ENCODE measurements at regions not wholly inside any gene's neighbourhood (a gene's known extent, or its start where the extent isn't known, plus 50 kb on each side); places are given as distances from the start of the nearest gene placed in this dataset.

GRCh38 chr5:20608567-20608966 lies 620.6 kb upstream of the CDH18 start:
- Histone ChIP-seq H3K27me3 (ENCODE audit: control insufficient read depth, insufficient read depth, low read length) (no peaks in the 10 kb centered on the region), H3K36me3 (ENCODE audit: control insufficient read depth, insufficient read depth, low read length) (no peaks in the 10 kb centered on the region), H3K4me3 (ENCODE audit: low read depth, low read length) (no peak overlapping the region)
- TF ChIP-seq, protein P1, sequence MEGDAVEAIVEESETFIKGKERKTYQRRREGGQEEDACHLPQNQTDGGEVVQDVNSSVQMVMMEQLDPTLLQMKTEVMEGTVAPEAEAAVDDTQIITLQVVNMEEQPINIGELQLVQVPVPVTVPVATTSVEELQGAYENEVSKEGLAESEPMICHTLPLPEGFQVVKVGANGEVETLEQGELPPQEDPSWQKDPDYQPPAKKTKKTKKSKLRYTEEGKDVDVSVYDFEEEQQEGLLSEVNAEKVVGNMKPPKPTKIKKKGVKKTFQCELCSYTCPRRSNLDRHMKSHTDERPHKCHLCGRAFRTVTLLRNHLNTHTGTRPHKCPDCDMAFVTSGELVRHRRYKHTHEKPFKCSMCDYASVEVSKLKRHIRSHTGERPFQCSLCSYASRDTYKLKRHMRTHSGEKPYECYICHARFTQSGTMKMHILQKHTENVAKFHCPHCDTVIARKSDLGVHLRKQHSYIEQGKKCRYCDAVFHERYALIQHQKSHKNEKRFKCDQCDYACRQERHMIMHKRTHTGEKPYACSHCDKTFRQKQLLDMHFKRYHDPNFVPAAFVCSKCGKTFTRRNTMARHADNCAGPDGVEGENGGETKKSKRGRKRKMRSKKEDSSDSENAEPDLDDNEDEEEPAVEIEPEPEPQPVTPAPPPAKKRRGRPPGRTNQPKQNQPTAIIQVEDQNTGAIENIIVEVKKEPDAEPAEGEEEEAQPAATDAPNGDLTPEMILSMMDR (IDR thresholded peaks at IDR 0.05; ENCODE audit: insufficient read depth, low read length, poor library complexity, severe bottlenecking), result no peak
- DNase-seq (ENCODE audit: low read depth), result no peak

DNA sequence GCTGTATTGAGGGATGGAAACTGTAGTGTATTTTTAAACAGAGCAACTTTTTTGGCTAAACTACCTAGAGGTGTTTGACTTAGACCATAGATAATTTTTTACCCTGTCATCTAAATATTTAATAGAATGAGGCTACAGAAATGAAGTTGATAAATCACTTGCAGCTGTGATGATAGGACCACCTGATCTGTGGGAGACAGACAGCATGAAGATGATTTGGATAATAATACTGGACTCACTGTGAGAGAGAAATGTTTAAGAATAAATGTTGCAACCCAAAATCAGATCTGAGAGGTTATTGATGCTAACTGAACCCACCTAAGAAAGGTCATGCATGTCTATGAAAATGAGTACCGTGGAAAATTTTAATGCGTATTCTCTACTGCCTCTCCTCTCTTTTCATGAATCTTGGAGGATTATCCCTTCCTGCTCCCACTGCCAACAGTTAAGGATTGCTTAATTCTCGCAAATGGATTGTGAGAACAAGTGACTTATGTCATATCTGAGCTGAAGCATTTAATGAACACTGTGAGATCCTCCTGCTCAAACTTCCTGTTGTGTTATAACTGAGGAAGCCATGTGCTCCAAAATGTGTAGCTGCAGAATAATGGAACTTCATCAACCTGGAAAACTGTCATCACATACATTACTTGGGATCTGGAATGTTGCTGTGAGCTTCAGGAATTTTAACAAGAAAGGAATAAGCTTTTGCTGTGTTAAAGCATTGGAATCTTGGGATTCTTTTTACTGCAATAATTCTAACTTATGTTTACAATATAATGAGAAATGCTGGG lies 617.9 kb upstream of the CDH18 start:
- Histone ChIP-seq H3K27me3 (ENCODE audit: control insufficient read depth, insufficient read depth, low read length) (no peaks in the 10 kb centered on the region), H3K4me3 (ENCODE audit: low read depth, low read length) (no peak overlapping the region), H3K36me3 (ENCODE audit: control insufficient read depth, insufficient read depth, low read length) (no peaks in the 10 kb centered on the region)
- TF ChIP-seq, protein P1 (IDR thresholded peaks at IDR 0.05; ENCODE audit: insufficient read depth, low read length, poor library complexity, severe bottlenecking), result no peak
- DNase-seq (ENCODE audit: low read depth), result no peak

DNA sequence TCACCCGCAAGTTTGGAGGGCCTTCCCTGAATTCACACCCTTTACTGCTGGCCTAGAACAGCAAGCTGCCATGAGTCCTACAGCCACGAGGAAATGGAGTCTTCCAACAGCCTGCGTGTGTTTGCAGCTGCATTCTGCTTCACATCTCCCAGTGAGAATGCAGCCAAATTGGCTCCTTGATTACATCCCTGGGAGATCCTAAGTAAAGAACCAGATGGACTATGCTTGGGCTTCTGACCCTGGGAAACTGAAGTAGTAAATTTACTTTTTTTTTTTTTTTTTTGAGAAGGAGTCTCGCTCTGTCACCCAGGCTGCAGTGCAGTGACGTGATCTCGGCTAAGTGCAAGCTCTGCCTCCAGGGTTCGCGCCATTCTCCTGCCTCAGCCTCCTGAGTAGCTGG lies 617.0 kb upstream of the CDH18 start:
- H3K4me3 ChIP-seq (ENCODE audit: low read depth, low read length), result no peak overlapping the region
- no peaks in the 10 kb centered on the region for H3K27me3 ChIP-seq (ENCODE audit: control insufficient read depth, insufficient read depth, low read length)
- TF ChIP-seq, protein P1 (IDR thresholded peaks at IDR 0.05; ENCODE audit: insufficient read depth, low read length, poor library complexity, severe bottlenecking), result no peak
- no peak for DNase-seq (ENCODE audit: low read depth)
- no peaks in the 10 kb centered on the region for H3K36me3 ChIP-seq (ENCODE audit: control insufficient read depth, insufficient read depth, low read length)

DNA sequence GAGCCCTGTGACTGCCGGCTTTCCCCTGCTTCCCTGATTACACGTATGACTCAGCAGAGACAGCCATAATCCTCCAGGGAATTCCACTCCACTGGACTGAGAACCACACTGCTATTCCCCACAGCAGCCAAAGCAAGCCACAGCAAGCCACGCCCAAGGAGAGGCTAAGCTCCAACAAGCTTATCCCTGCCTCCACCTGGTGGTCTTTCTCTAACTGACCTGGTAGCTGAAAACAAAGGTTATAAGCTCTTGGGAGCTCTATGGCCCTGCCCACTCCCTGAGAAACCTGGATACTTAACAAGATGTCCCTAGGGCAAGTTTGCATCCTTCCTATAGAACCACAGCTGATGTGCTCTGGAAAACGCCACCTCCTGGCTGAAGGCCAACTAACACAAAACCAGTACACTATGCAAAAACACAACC lies 613.7 kb upstream of the CDH18 start:
- Histone ChIP-seq H3K36me3 (ENCODE audit: control insufficient read depth, insufficient read depth, low read length) (no peaks in the 10 kb centered on the region), H3K4me3 (ENCODE audit: low read depth, low read length) (no peak overlapping the region), H3K27me3 (ENCODE audit: control insufficient read depth, insufficient read depth, low read length) (no peaks in the 10 kb centered on the region)
- TF ChIP-seq, protein P1 (IDR thresholded peaks at IDR 0.05; ENCODE audit: insufficient read depth, low read length, poor library complexity, severe bottlenecking), result no peak
- DNase-seq (ENCODE audit: low read depth), result peak; percentile 48

- H3K27me3 ChIP-seq (ENCODE audit: control insufficient read depth, insufficient read depth, low read length), result no peaks in the 10 kb centered on the region
- H3K4me3 ChIP-seq (ENCODE audit: low read depth, low read length), result no peak overlapping the region
- DNase-seq (ENCODE audit: low read depth), result no peak
- H3K36me3 ChIP-seq (ENCODE audit: control insufficient read depth, insufficient read depth, low read length), result no peaks in the 10 kb centered on the region
- TF ChIP-seq, protein P1 (IDR thresholded peaks at IDR 0.05; ENCODE audit: insufficient read depth, low read length, poor library complexity, severe bottlenecking), result no peak
These were observed 602.4 kb upstream of the CDH18 start for GRCh38 chr5:20590356-20590755.

DNA sequence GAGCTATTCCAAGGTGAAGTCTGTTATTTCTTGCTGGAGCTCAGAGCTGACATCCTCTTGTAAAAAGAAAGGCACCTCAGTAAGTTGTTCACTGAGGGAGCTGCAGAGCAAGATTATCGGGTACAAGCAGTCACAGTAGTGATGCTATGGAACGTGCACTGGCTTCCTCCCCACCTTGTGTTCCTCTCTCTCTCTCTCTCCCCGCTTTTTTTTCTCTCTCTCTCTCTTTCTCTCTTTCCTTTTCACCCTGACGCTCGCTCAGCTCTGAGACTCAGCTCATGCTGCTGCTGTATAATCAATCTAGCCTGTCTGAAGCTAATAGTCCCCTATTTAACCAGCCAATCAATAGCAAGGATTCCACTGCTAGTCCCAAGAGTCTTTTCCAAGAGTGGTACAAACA lies 587.6 kb upstream of the CDH18 start:
- no peak overlapping the region for H3K4me3 ChIP-seq (ENCODE audit: low read depth, low read length)
- H3K36me3 ChIP-seq (ENCODE audit: control insufficient read depth, insufficient read depth, low read length), result no peaks in the 10 kb centered on the region
- TF ChIP-seq, protein P1 (IDR thresholded peaks at IDR 0.05; ENCODE audit: insufficient read depth, low read length, poor library complexity, severe bottlenecking), result no peak
- no peaks in the 10 kb centered on the region for H3K27me3 ChIP-seq (ENCODE audit: control insufficient read depth, insufficient read depth, low read length)
- no peak for DNase-seq (ENCODE audit: low read depth)
